ENCODE measurements at regions not wholly inside any gene's neighbourhood (a gene's known extent, or its start where the extent isn't known, plus 50 kb on each side); places are given as distances from the start of the nearest gene placed in this dataset.

DNA sequence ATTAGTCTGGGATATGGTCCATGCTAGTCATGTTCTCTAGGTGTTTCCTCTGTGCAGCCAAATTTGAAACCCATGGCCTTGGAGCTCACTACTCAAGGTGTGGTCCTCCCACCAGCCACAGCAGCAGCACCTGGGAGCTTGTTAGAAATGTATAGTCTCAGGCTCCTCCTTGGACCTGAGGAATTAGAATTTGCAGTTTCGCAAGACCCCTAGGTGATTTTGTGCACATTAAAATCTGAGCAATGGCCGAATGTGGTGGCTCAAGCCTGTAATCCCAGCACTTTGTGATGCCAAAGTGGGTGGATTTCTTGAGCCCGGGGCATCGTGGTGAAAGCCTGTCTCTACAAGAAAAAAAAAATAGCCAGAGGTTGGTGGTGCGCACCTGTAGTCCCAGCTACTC, 72.3 kb upstream of the NEK6 start:
- WGBS (ENCODE audit: extremely low coverage, insufficient coverage, insufficient read length), result no CpG with 5 or more reads among the region's 5 CpGs
- H3K79me2 ChIP-seq (ENCODE audit: control insufficient read depth, insufficient read depth, low read length, poor library complexity), result no peaks in the 10 kb centered on the region

DNA sequence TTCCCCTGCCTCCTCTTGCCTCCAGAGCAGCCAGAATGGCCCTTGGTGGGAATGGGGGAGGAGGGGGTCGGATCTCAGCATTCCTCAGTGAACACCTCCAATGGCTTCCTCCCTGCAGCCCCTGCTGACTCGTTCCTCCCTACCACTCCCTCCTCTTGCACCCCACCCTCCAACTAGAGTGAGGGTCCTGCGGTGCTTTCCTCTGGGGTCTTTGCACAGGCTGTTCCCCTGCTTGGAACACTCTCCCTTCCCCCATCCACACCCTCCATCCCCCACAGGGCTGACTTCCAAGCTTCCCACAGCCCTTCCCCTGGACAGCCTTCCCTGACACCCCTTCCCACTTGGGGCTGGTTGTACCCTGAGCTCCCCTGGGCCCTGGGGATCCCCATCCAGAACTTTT, 70.4 kb upstream of the NEK6 start:
- no peak overlapping the region for H4K12ac ChIP-seq (ENCODE audit: low read depth, low read length)
- no peak overlapping the region for H3K27ac ChIP-seq (ENCODE audit: low read depth, low read length)
- H3K14ac ChIP-seq (ENCODE audit: low read length), result no peak overlapping the region
- no peaks in the 10 kb centered on the region for H3K79me1 ChIP-seq (ENCODE audit: low read length)
- no peaks in the 10 kb centered on the region for H3K4me1 ChIP-seq (ENCODE audit: control insufficient read depth in 1 of 2, insufficient read depth in 2 of 2, low read length in 2 of 2)
- WGBS (ENCODE audit: extremely low coverage, insufficient coverage, insufficient read length), result no CpG with 5 or more reads among the region's 3 CpGs
- no peak overlapping the region for H2AK5ac ChIP-seq (ENCODE audit: low read length)
- no peak overlapping the region for H3K4me2 ChIP-seq (ENCODE audit: low read length)
- no peaks in the 10 kb centered on the region for H3K27me3 ChIP-seq (ENCODE audit: insufficient read depth, low read length)
- H4K91ac ChIP-seq (ENCODE audit: low read depth, low read length), result no peak overlapping the region
- no peak overlapping the region for H3K4ac ChIP-seq (ENCODE audit: low read depth, low read length)
- H2AFZ ChIP-seq (ENCODE audit: insufficient read depth, low read length, poor library complexity), result no peak overlapping the region
- H3K36me3 ChIP-seq (ENCODE audit: control insufficient read depth in 1 of 2, insufficient read depth in 2 of 2, low read length in 2 of 2), result no peaks in the 10 kb centered on the region
- H2BK120ac ChIP-seq (ENCODE audit: insufficient read depth, low read length, poor library complexity), result no peak overlapping the region
- no peak overlapping the region for H3K18ac ChIP-seq (ENCODE audit: low read length)
- H2BK12ac ChIP-seq (ENCODE audit: low read length), result no peak overlapping the region
- H3K9ac ChIP-seq (ENCODE audit: low read length), result no peak overlapping the region
- H2BK5ac ChIP-seq (ENCODE audit: low read depth, low read length, poor library complexity), result no peak overlapping the region
- H3K23ac ChIP-seq (ENCODE audit: low read length), result no peak overlapping the region
- peaks cover 5% of the 10 kb centered on the region for H3K9me3 ChIP-seq (ENCODE audit: insufficient read depth, low read depth, low read length)
- no peak overlapping the region for H3K4me3 ChIP-seq (ENCODE audit: low read depth, low read length)
- no peaks in the 10 kb centered on the region for H3K79me2 ChIP-seq (ENCODE audit: control insufficient read depth, insufficient read depth, low read length, poor library complexity)
- no peak for DNase-seq
- no peak overlapping the region for H4K8ac ChIP-seq (ENCODE audit: low read depth, low read length)

More for the DNA sequence above, 72.3 kb upstream of the NEK6 start:
- Histone ChIP-seq H2AK5ac (ENCODE audit: low read length) (no peak overlapping the region), H2BK5ac (ENCODE audit: low read depth, low read length, poor library complexity) (no peak overlapping the region), H3K4ac (ENCODE audit: low read depth, low read length) (no peak overlapping the region), H3K9me3 (ENCODE audit: insufficient read depth, low read depth, low read length) (peaks cover 3% of the 10 kb centered on the region), H4K8ac (ENCODE audit: low read depth, low read length) (no peak overlapping the region), H3K9ac (ENCODE audit: low read length) (no peak overlapping the region), H3K4me1 (ENCODE audit: control insufficient read depth in 1 of 2, insufficient read depth in 2 of 2, low read length in 2 of 2) (no peaks in the 10 kb centered on the region), H3K79me1 (ENCODE audit: low read length) (no peaks in the 10 kb centered on the region), H2AFZ (ENCODE audit: insufficient read depth, low read length, poor library complexity) (no peak overlapping the region), H2BK120ac (ENCODE audit: insufficient read depth, low read length, poor library complexity) (no peak overlapping the region), H3K27ac (ENCODE audit: low read depth, low read length) (no peak overlapping the region), H3K4me3 (ENCODE audit: low read depth, low read length) (no peak overlapping the region), H4K12ac (ENCODE audit: low read depth, low read length) (no peak overlapping the region), H3K23ac (ENCODE audit: low read length) (no peak overlapping the region), H3K18ac (ENCODE audit: low read length) (no peak overlapping the region), H2BK12ac (ENCODE audit: low read length) (no peak overlapping the region), H3K4me2 (ENCODE audit: low read length) (no peak overlapping the region), H3K27me3 (ENCODE audit: insufficient read depth, low read length) (no peaks in the 10 kb centered on the region), H4K91ac (ENCODE audit: low read depth, low read length) (no peak overlapping the region), H3K36me3 (ENCODE audit: control insufficient read depth in 1 of 2, insufficient read depth in 2 of 2, low read length in 2 of 2) (no peaks in the 10 kb centered on the region), H3K14ac (ENCODE audit: low read length) (no peak overlapping the region)
- no peak for DNase-seq

DNA sequence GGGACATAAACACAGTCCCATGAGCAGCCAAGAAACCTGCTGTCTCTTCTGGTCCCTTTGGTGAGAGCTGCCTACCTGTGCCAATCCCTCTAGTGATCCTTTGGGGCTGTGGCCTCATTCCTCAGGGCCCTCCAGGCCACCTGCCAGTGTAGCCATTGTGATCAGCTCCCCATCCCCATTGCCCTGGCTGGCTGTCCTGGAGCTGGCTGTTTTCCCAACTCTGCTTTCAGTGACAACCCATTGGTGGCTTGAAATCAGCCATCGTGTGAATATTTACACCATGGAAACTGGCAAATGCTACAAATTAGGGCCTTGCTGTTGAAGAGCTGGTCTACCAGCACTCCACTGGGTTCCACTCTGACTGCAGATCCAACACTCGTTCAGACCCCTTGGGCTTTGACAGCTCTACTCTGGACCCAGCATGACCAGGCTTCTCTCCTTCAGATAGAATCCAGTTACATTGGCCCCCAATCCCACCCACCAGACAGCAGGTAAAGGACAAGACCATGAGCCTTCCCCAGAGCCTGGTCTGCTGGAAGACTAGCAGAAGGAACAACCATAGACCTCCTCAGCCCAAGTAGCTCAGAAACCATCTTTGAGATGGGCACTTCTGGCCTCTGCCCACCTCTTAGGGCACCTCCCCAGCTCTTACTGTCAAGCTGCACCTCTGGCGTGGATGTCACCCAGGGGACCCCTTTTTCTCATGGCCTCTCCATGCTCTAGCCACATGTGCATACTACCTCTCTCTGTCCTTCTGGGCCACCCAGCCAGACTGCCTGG, 69.2 kb upstream of the NEK6 start:
- no peak overlapping the region for H3K4ac ChIP-seq (ENCODE audit: low read depth, low read length)
- H4K12ac ChIP-seq (ENCODE audit: low read depth, low read length), result no peak overlapping the region
- no peaks in the 10 kb centered on the region for H3K79me2 ChIP-seq (ENCODE audit: control insufficient read depth, insufficient read depth, low read length, poor library complexity)
- H4K8ac ChIP-seq (ENCODE audit: low read depth, low read length), result no peak overlapping the region
- H3K4me1 ChIP-seq (ENCODE audit: control insufficient read depth in 1 of 2, insufficient read depth in 2 of 2, low read length in 2 of 2), result no peaks in the 10 kb centered on the region
- peaks cover 5% of the 10 kb centered on the region for H3K9me3 ChIP-seq (ENCODE audit: insufficient read depth, low read depth, low read length)
- no peaks in the 10 kb centered on the region for H3K79me1 ChIP-seq (ENCODE audit: low read length)
- no peak overlapping the region for H2BK12ac ChIP-seq (ENCODE audit: low read length)
- DNase-seq, result no peak
- no peak overlapping the region for H3K18ac ChIP-seq (ENCODE audit: low read length)
- H2AK5ac ChIP-seq (ENCODE audit: low read length), result no peak overlapping the region
- H3K27me3 ChIP-seq (ENCODE audit: insufficient read depth, low read length), result no peaks in the 10 kb centered on the region
- no peak overlapping the region for H3K9ac ChIP-seq (ENCODE audit: low read length)
- H3K27ac ChIP-seq (ENCODE audit: low read depth, low read length), result no peak overlapping the region
- H2BK120ac ChIP-seq (ENCODE audit: insufficient read depth, low read length, poor library complexity), result no peak overlapping the region
- no peak overlapping the region for H3K23ac ChIP-seq (ENCODE audit: low read length)
- H2BK5ac ChIP-seq (ENCODE audit: low read depth, low read length, poor library complexity), result no peak overlapping the region
- no peak overlapping the region for H4K91ac ChIP-seq (ENCODE audit: low read depth, low read length)
- H3K36me3 ChIP-seq (ENCODE audit: control insufficient read depth in 1 of 2, insufficient read depth in 2 of 2, low read length in 2 of 2), result no peaks in the 10 kb centered on the region
- H3K14ac ChIP-seq (ENCODE audit: low read length), result no peak overlapping the region
- WGBS (ENCODE audit: extremely low coverage, insufficient coverage, insufficient read length), result no CpG with 5 or more reads among the region's 3 CpGs
- H2AFZ ChIP-seq (ENCODE audit: insufficient read depth, low read length, poor library complexity), result no peak overlapping the region
- peak overlapping the region; percentile 25 for H3K4me3 ChIP-seq (ENCODE audit: low read depth, low read length)
- H3K4me2 ChIP-seq (ENCODE audit: low read length), result no peak overlapping the region

DNA sequence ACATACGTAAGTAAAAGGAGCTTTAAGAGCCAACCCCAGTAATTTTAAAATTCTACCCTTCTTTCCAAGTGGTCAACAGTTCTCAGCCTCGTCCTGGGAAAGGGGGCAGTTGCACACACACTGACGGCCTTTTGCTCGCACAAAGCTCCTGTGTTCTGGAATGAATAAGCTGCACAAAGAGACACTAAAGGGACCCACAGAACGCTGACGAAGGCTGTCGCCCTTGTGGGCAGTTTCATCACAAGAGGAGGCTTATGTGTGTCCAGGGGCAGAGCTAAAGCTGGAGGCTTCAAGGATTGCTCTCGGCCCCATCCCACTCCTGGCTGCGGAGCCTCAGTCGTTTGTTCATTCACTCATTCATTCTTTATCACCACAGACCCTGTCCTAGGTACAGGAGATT, 67.0 kb upstream of the NEK6 start:
- H3K9ac ChIP-seq (ENCODE audit: low read length), result peak overlapping the region; percentile 68
- no peaks in the 10 kb centered on the region for H3K79me1 ChIP-seq (ENCODE audit: low read length)
- no peak overlapping the region for H2AFZ ChIP-seq (ENCODE audit: insufficient read depth, low read length, poor library complexity)
- no peak overlapping the region for H2AK5ac ChIP-seq (ENCODE audit: low read length)
- no peak for DNase-seq
- H3K9me3 ChIP-seq (ENCODE audit: insufficient read depth, low read depth, low read length), result peaks cover 3% of the 10 kb centered on the region
- no peak overlapping the region for H2BK5ac ChIP-seq (ENCODE audit: low read depth, low read length, poor library complexity)
- H3K4ac ChIP-seq (ENCODE audit: low read depth, low read length), result no peak overlapping the region
- no peak overlapping the region for H3K4me3 ChIP-seq (ENCODE audit: low read depth, low read length)
- no peak overlapping the region for H3K18ac ChIP-seq (ENCODE audit: low read length)
- H3K27ac ChIP-seq (ENCODE audit: low read depth, low read length), result no peak overlapping the region
- no peak overlapping the region for H4K8ac ChIP-seq (ENCODE audit: low read depth, low read length)
- H3K79me2 ChIP-seq (ENCODE audit: control insufficient read depth, insufficient read depth, low read length, poor library complexity), result no peaks in the 10 kb centered on the region
- H2BK12ac ChIP-seq (ENCODE audit: low read length), result no peak overlapping the region
- no peak overlapping the region for H3K14ac ChIP-seq (ENCODE audit: low read length)
- H3K27me3 ChIP-seq (ENCODE audit: insufficient read depth, low read length), result no peaks in the 10 kb centered on the region
- H4K91ac ChIP-seq (ENCODE audit: low read depth, low read length), result no peak overlapping the region
- H3K23ac ChIP-seq (ENCODE audit: low read length), result peak overlapping the region; percentile 50
- H3K4me2 ChIP-seq (ENCODE audit: low read length), result no peak overlapping the region
- no peaks in the 10 kb centered on the region for H3K4me1 ChIP-seq (ENCODE audit: control insufficient read depth in 1 of 2, insufficient read depth in 2 of 2, low read length in 2 of 2)
- no CpG with 5 or more reads among the region's 10 CpGs for WGBS (ENCODE audit: extremely low coverage, insufficient coverage, insufficient read length)
- H2BK120ac ChIP-seq (ENCODE audit: insufficient read depth, low read length, poor library complexity), result no peak overlapping the region
- no peaks in the 10 kb centered on the region for H3K36me3 ChIP-seq (ENCODE audit: control insufficient read depth in 1 of 2, insufficient read depth in 2 of 2, low read length in 2 of 2)
- no peak overlapping the region for H4K12ac ChIP-seq (ENCODE audit: low read depth, low read length)
